DND-41 (cell line): ENCODE measurements at regions not wholly inside any gene's neighbourhood (a gene's known extent, or its start where the extent isn't known, plus 50 kb on each side); places are given as distances from the start of the nearest gene placed in this dataset.

ENCODE experiments used
- EZH2 ChIP-seq: IDR thresholded peaks from 3 replicates; pipeline ENCODE4 v1.6.1; 2012; ENCODE audit warnings: borderline replicate concordance, low read depth, mild to moderate bottlenecking, moderate library complexity, low read length, inconsistent platforms; ENCODE audit not compliant: severe bottlenecking
- TF ChIP-seq, protein P1 (sequence below): IDR thresholded peaks from 2 replicates; pipeline ENCODE4 v1.5.1; 2012; ENCODE audit warnings: borderline replicate concordance, low read length, moderate library complexity, mild to moderate bottlenecking; ENCODE audit not compliant: poor library complexity, severe bottlenecking; ENCODE audit errors: extremely low read depth

- TF ChIP-seq, protein P1, sequence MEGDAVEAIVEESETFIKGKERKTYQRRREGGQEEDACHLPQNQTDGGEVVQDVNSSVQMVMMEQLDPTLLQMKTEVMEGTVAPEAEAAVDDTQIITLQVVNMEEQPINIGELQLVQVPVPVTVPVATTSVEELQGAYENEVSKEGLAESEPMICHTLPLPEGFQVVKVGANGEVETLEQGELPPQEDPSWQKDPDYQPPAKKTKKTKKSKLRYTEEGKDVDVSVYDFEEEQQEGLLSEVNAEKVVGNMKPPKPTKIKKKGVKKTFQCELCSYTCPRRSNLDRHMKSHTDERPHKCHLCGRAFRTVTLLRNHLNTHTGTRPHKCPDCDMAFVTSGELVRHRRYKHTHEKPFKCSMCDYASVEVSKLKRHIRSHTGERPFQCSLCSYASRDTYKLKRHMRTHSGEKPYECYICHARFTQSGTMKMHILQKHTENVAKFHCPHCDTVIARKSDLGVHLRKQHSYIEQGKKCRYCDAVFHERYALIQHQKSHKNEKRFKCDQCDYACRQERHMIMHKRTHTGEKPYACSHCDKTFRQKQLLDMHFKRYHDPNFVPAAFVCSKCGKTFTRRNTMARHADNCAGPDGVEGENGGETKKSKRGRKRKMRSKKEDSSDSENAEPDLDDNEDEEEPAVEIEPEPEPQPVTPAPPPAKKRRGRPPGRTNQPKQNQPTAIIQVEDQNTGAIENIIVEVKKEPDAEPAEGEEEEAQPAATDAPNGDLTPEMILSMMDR = no peak
- no peak for TF ChIP-seq EZH2
Measured at GRCh38 chr6:2512802-2513201, 237.9 kb downstream of the MYLK4 start.
